Astrocyte (in vitro differentiated cells and primary cell): ENCODE measurements at regions not wholly inside any gene's neighbourhood (a gene's known extent, or its start where the extent isn't known, plus 50 kb on each side); places are given as distances from the start of the nearest gene placed in this dataset.

Experiments
- DNase-seq: peaks from one replicate; pipeline ENCODE4 v3.0.0-alpha.2; 2010; ENCODE audit warnings: low read depth
- FAIRE-seq: peaks from 2 replicates; lab custom pipeline; 2011; peaks lifted over from hg19 to GRCh38; lab: Jason Lieb, UNC
- H2AFZ ChIP-seq: 2 replicates; pipeline ENCODE4 v1.6.0; 2012; ENCODE audit warnings: low read depth, low read length, inconsistent platforms
- H3K27ac ChIP-seq: 2 replicates; pipeline ENCODE4 v1.5.1; 2011; ENCODE audit warnings: low read depth, low read length, inconsistent platforms
- H3K27me3 ChIP-seq: 2 replicates; pipeline ENCODE4 v1.6.0; 2011; ENCODE audit warnings: low read length, inconsistent platforms; ENCODE audit not compliant: insufficient read depth
- H3K36me3 ChIP-seq: 2 replicates; pipeline ENCODE4 v1.5.1; 2011; ENCODE audit warnings: low read length, inconsistent platforms; ENCODE audit not compliant: insufficient read depth
- H3K4me1 ChIP-seq: 2 replicates; pipeline ENCODE4 v1.5.1; 2011; ENCODE audit warnings: low read length, inconsistent platforms; ENCODE audit not compliant: insufficient read depth
- H3K4me2 ChIP-seq: 2 replicates; pipeline ENCODE4 v1.6.0; 2012; ENCODE audit warnings: low read length, inconsistent platforms
- H3K4me3 ChIP-seq: 2 replicates; pipeline ENCODE4 v1.5.1; 2011; ENCODE audit warnings: low read depth, mild to moderate bottlenecking, low read length, inconsistent platforms; ENCODE audit not compliant: insufficient read depth
- H3K79me2 ChIP-seq: 2 replicates; pipeline ENCODE4 v1.6.0; 2012; ENCODE audit warnings: mild to moderate bottlenecking, low read length, inconsistent platforms; ENCODE audit not compliant: insufficient read depth
- H3K9ac ChIP-seq: 2 replicates; pipeline ENCODE4 v1.6.0; 2012; ENCODE audit warnings: mild to moderate bottlenecking, low read length, inconsistent platforms
- H3K9me3 ChIP-seq: 2 replicates; pipeline ENCODE4 v1.5.1; 2012; ENCODE audit warnings: low read depth, mild to moderate bottlenecking, low read length, inconsistent platforms; ENCODE audit not compliant: insufficient read depth
- H4K20me1 ChIP-seq: 2 replicates; pipeline ENCODE4 v1.6.0; 2012; ENCODE audit warnings: low read length, inconsistent platforms; ENCODE audit not compliant: insufficient read depth
- H3K27ac Mint-ChIP-seq: one replicate; pipeline ENCODE4 v1.8.0; 2021; ENCODE audit warnings: mild to moderate bottlenecking, mixed read lengths; ENCODE audit not compliant: unreplicated experiment
- H3K27me3 Mint-ChIP-seq: one replicate; pipeline ENCODE4 v1.8.0; 2021; ENCODE audit warnings: low read depth, mixed read lengths; ENCODE audit not compliant: unreplicated experiment
- H3K36me3 Mint-ChIP-seq: one replicate; pipeline ENCODE4 v1.8.0; 2021; ENCODE audit warnings: low read depth, mixed read lengths; ENCODE audit not compliant: unreplicated experiment
- H3K4me1 Mint-ChIP-seq: one replicate; pipeline ENCODE4 v1.8.0; 2021; ENCODE audit warnings: low read depth, mixed read lengths; ENCODE audit not compliant: unreplicated experiment
- H3K4me3 Mint-ChIP-seq: one replicate; pipeline ENCODE4 v1.8.0; 2021; ENCODE audit warnings: mild to moderate bottlenecking, moderate library complexity, mixed read lengths; ENCODE audit not compliant: unreplicated experiment
- H3K9me3 Mint-ChIP-seq: one replicate; pipeline ENCODE4 v1.8.0; 2021; ENCODE audit warnings: mild to moderate bottlenecking, mixed read lengths; ENCODE audit not compliant: unreplicated experiment
- CTCF ChIP-seq: IDR thresholded peaks from 2 replicates; pipeline ENCODE4 v1.5.1; 2011; ENCODE audit warnings: low read depth, mild to moderate bottlenecking, inconsistent platforms, low read length, moderate library complexity; ENCODE audit not compliant: insufficient read depth
- EZH2 ChIP-seq: IDR thresholded peaks from 2 replicates; pipeline ENCODE4 v1.6.1; 2012; ENCODE audit warnings: mild to moderate bottlenecking, low read length, inconsistent platforms; ENCODE audit not compliant: insufficient read depth

GRCh38 chr7:36029311-36029710 lies 123.7 kb upstream of the EEPD1 start:
- H3K4me3 ChIP-seq = no peak overlapping the region
- H4K20me1 ChIP-seq = no peaks in the 10 kb centered on the region
- H3K4me2 ChIP-seq = no peak overlapping the region
- H3K4me1 ChIP-seq = peaks cover 11% of the 10 kb centered on the region
- peaks cover 3% of the 10 kb centered on the region for H3K27me3 ChIP-seq
- Mint-ChIP-seq H3K4me1 (no peaks in the 10 kb centered on the region), H3K9me3 (peaks cover 2% of the 10 kb centered on the region), H3K27me3 (peaks cover 36% of the 10 kb centered on the region), H3K36me3 (peaks cover 1% of the 10 kb centered on the region), H3K4me3 (no peak overlapping the region), H3K27ac (no peak overlapping the region)
- no peak overlapping the region for H2AFZ ChIP-seq
- H3K36me3 ChIP-seq = no peaks in the 10 kb centered on the region
- FAIRE-seq = no peak
- no peaks in the 10 kb centered on the region for H3K79me2 ChIP-seq
- no peak for DNase-seq
- no peak for TF ChIP-seq CTCF
- no peak for TF ChIP-seq EZH2
- no peak overlapping the region for H3K9ac ChIP-seq
- H3K9me3 ChIP-seq = no peaks in the 10 kb centered on the region
- H3K27ac ChIP-seq = no peak overlapping the region

GRCh38 chr7:36029853-36030515 lies 123.1 kb upstream of the EEPD1 start:
- Histone ChIP-seq H3K4me3 (no peak overlapping the region), H3K79me2 (no peaks in the 10 kb centered on the region), H3K36me3 (no peaks in the 10 kb centered on the region), H3K9me3 (no peaks in the 10 kb centered on the region), H2AFZ (no peak overlapping the region), H3K4me2 (no peak overlapping the region), H3K27ac (no peak overlapping the region), H3K4me1 (peaks cover 11% of the 10 kb centered on the region), H3K9ac (no peak overlapping the region), H3K27me3 (peaks cover 3% of the 10 kb centered on the region), H4K20me1 (no peaks in the 10 kb centered on the region)
- H3K27ac Mint-ChIP-seq = no peak overlapping the region
- FAIRE-seq (no peak), DNase-seq (no peak)
- no peaks in the 10 kb centered on the region for H3K4me1 Mint-ChIP-seq
- no peak for TF ChIP-seq EZH2
- no peak for TF ChIP-seq CTCF
- H3K4me3 Mint-ChIP-seq = no peak overlapping the region
- peaks cover 2% of the 10 kb centered on the region for H3K9me3 Mint-ChIP-seq
- peaks cover 37% of the 10 kb centered on the region for H3K27me3 Mint-ChIP-seq
- H3K36me3 Mint-ChIP-seq = peaks cover 1% of the 10 kb centered on the region

GRCh38 chr7:36032361-36032818 lies 120.7 kb upstream of the EEPD1 start:
- H3K9me3 ChIP-seq = no peaks in the 10 kb centered on the region
- Mint-ChIP-seq H3K9me3 (peaks cover 2% of the 10 kb centered on the region), H3K4me1 (peaks cover 9% of the 10 kb centered on the region), H3K4me3 (no peak overlapping the region), H3K27ac (no peak overlapping the region), H3K27me3 (peaks cover 37% of the 10 kb centered on the region), H3K36me3 (peaks cover 1% of the 10 kb centered on the region)
- no peak overlapping the region for H3K27ac ChIP-seq
- no peak for DNase-seq
- TF ChIP-seq EZH2 (no peak), CTCF (no peak)
- H3K27me3 ChIP-seq = peaks cover 3% of the 10 kb centered on the region
- H3K36me3 ChIP-seq = no peaks in the 10 kb centered on the region
- no peak overlapping the region for H3K9ac ChIP-seq
- FAIRE-seq = no peak
- H3K4me1 ChIP-seq = peaks cover 21% of the 10 kb centered on the region
- H3K79me2 ChIP-seq = no peaks in the 10 kb centered on the region
- H4K20me1 ChIP-seq = no peaks in the 10 kb centered on the region
- H2AFZ ChIP-seq = peak overlapping the region; percentile 7
- H3K4me2 ChIP-seq = peak overlapping the region; percentile 11
- H3K4me3 ChIP-seq = no peak overlapping the region
